H1 (cell line): ENCODE measurements at regions not wholly inside any gene's neighbourhood (a gene's known extent, or its start where the extent isn't known, plus 50 kb on each side); places are given as distances from the start of the nearest gene placed in this dataset.

Experiments used
- TCF12 ChIP-seq: IDR thresholded peaks from 2 replicates; pipeline ENCODE4 v1.6.1; 2011; ENCODE audit warnings: low read depth, mild to moderate bottlenecking, low read length
- TEAD4 ChIP-seq: IDR thresholded peaks from 2 replicates; pipeline ENCODE4 v1.6.1; 2012; ENCODE audit warnings: low read depth, low read length, inconsistent platforms, mixed read lengths

- no peak for TF ChIP-seq TCF12
- no peak for TF ChIP-seq TEAD4
These were observed 590.6 kb upstream of the PTCHD4 start (continued) for GRCh38 chr6:48701572-48701971.
